WTC11 (cell line): ENCODE measurements at regions not wholly inside any gene's neighbourhood (a gene's known extent, or its start where the extent isn't known, plus 50 kb on each side); places are given as distances from the start of the nearest gene placed in this dataset.

Source experiments
- ATF3 ChIP-seq: sonication (generic); formaldehyde crosslinking; conservative IDR thresholded peaks from 2 replicates; pipeline ENCODE4 v1.8.1; 2022; ENCODE audit warnings: mild to moderate bottlenecking, missing genetic modification reagents
- CTCF ChIP-seq: fragments of 200-600 bp; IDR thresholded peaks from 2 replicates; pipeline ENCODE4 v1.8.0; 2022; ENCODE audit warnings: antibody characterized with exemption
- ETV6 ChIP-seq: sonication (generic); formaldehyde crosslinking; IDR thresholded peaks from 2 replicates; pipeline ENCODE4 v1.8.1; 2022; ENCODE audit warnings: mild to moderate bottlenecking, missing genetic modification reagents
- MXD4 ChIP-seq: fragments of 250-450 bp; sonication (Bioruptor Pico); IDR thresholded peaks from 2 replicates; pipeline ENCODE4 v1.8.0; 2021; ENCODE audit warnings: mild to moderate bottlenecking, moderate library complexity, borderline replicate concordance
- PRRX2 ChIP-seq: fragments of 250-450 bp; sonication (Bioruptor Pico); IDR thresholded peaks from 2 replicates; pipeline ENCODE4 v1.8.0; 2021; ENCODE audit warnings: mild to moderate bottlenecking
- USF2 ChIP-seq: sonication (generic); formaldehyde crosslinking; IDR thresholded peaks from 2 replicates; pipeline ENCODE4 v1.8.1; 2023; ENCODE audit warnings: mild to moderate bottlenecking, missing genetic modification reagents, moderate library complexity
- ZNF263 ChIP-seq: sonication (generic); formaldehyde crosslinking; IDR thresholded peaks from 2 replicates; pipeline ENCODE4 v1.8.1; 2022; ENCODE audit warnings: low read depth, mild to moderate bottlenecking, moderate library complexity, missing genetic modification reagents

GRCh38 chr5:38793099-38793498 lies 52.7 kb upstream of the OSMR start:
- TF ChIP-seq CTCF: no peak
- TF ChIP-seq MXD4 (CRISPR knock-in tag): no peak
- TF ChIP-seq USF2 (CRISPR knock-in tag): no peak
- TF ChIP-seq ATF3 (CRISPR knock-in tag): no peak
- TF ChIP-seq ETV6 (CRISPR knock-in tag): no peak
- no peak for TF ChIP-seq PRRX2 (CRISPR knock-in tag)
- TF ChIP-seq ZNF263 (CRISPR knock-in tag): no peak
